ENCODE measurements at regions not wholly inside any gene's neighbourhood (a gene's known extent, or its start where the extent isn't known, plus 50 kb on each side); places are given as distances from the start of the nearest gene placed in this dataset.

- no peak overlapping the region for H2BK15ac ChIP-seq (ENCODE audit: low read length)
- FAIRE-seq (no peak), DNase-seq (ENCODE audit: low read depth in 1 of 2, low spot score in 2 of 2) (no peak)
- H3K9me3 ChIP-seq (ENCODE audit: insufficient read depth in 2 of 2, low read depth in 1 of 2, low read length in 1 of 2) = peaks cover 66 to 98% of the 10 kb centered on the region in 2 experiments
- no peaks in the 10 kb centered on the region for H3K4me1 ChIP-seq (replicated peaks in 1 of 4; ENCODE audit: control insufficient read depth in 3 of 4, insufficient read depth in 4 of 4, low read length in 3 of 4)
- H3K4me3 ChIP-seq (ENCODE audit: extremely low read depth in 1 of 4, insufficient read depth in 2 of 4, low read depth in 3 of 4, low read length in 4 of 4) = no peak overlapping the region
- H3K18ac ChIP-seq (ENCODE audit: extremely low read depth, low read length) = no peak overlapping the region
- no peak overlapping the region for H2AFZ ChIP-seq (ENCODE audit: low read length)
- no peak overlapping the region for H2BK12ac ChIP-seq (ENCODE audit: low read depth, low read length)
- H2BK120ac ChIP-seq (replicated peaks; ENCODE audit: low read depth, low read length) = no peak overlapping the region
- ChIA-PET CTCF (ENCODE audit: partially characterized antibody) (no interaction called here), POLR2A (ENCODE audit: partially characterized antibody) (no interaction called here)
- no peak overlapping the region for H2BK5ac ChIP-seq (ENCODE audit: low read depth, low read length)
- H4K5ac ChIP-seq (ENCODE audit: insufficient read length, low read depth, low read length) = no peak overlapping the region
- H3K27ac ChIP-seq (ENCODE audit: low read depth, low read length) = no peak overlapping the region
- no peaks in the 10 kb centered on the region for H3K23me2 ChIP-seq (ENCODE audit: low read depth, low read length)
- no peak overlapping the region for H3K4ac ChIP-seq (replicated peaks; ENCODE audit: insufficient read length, low read depth, low read length)
- no peak overlapping the region for H2BK20ac ChIP-seq (ENCODE audit: low read length)
- 89% methylated on average over 6 of the region's 9 CpGs; no CpG with 5 or more reads in 1 of the 2 experiments for WGBS, 2 experiments (ENCODE audit: extremely low coverage in 1 of 2, insufficient coverage in 1 of 2, insufficient read length in 1 of 2, insufficient replicate concordance in 2 of 2, low coverage in 1 of 2, low lambda C conversion rate in 2 of 2, missing lambda C conversion rate in 1 of 2)
- H4K20me1 ChIP-seq (replicated peaks in 1 of 2; ENCODE audit: control insufficient read depth in 1 of 2, insufficient read depth in 2 of 2, low read length in 2 of 2) = no peaks in the 10 kb centered on the region
- H3K27me3 ChIP-seq (replicated peaks in 1 of 4; ENCODE audit: control insufficient read depth in 3 of 4, extremely low read depth in 1 of 4, insufficient read depth in 3 of 4, low read length in 3 of 4) = no peaks in the 10 kb centered on the region
- no peak overlapping the region for H3K9ac ChIP-seq (replicated peaks in 1 of 4; ENCODE audit: extremely low read depth in 1 of 4, low read depth in 3 of 4, low read length in 3 of 4)
- TF ChIP-seq TAF1 (IDR thresholded peaks at IDR 0.05; ENCODE audit: low read depth, low read length) = no peak
- no peak overlapping the region for H3K4me2 ChIP-seq (ENCODE audit: insufficient read depth in 1 of 2, low read depth in 2 of 2, low read length in 2 of 2)
- H3K36me3 ChIP-seq (ENCODE audit: control insufficient read depth in 2 of 4, insufficient read depth in 4 of 4, low read length in 3 of 4) = no peaks in the 10 kb centered on the region
- no peak overlapping the region for H3K23ac ChIP-seq (ENCODE audit: insufficient read length)
- no peak overlapping the region for H2AK5ac ChIP-seq (ENCODE audit: low read depth, low read length)
- no peaks in the 10 kb centered on the region for H3K79me1 ChIP-seq (ENCODE audit: low read depth, low read length)
- H4K91ac ChIP-seq (replicated peaks; ENCODE audit: insufficient read length, low read length) = no peak overlapping the region
- no peak overlapping the region for H3K56ac ChIP-seq (replicated peaks; ENCODE audit: insufficient read length, low read depth, low read length)
- no peak overlapping the region for H3K14ac ChIP-seq (ENCODE audit: insufficient read length)
- H3K79me2 ChIP-seq (ENCODE audit: control insufficient read depth in 1 of 2, insufficient read depth in 2 of 2, low read length in 2 of 2) = no peaks in the 10 kb centered on the region
- H4K8ac ChIP-seq (ENCODE audit: extremely low read depth, insufficient read depth, low read length) = no peak overlapping the region
Observed at GRCh38 chr15:25239471-25240345, 199.1 kb downstream of the UBE3A start.
